GM18519 (cell line): ENCODE measurements at regions not wholly inside any gene's neighbourhood (a gene's known extent, or its start where the extent isn't known, plus 50 kb on each side); places are given as distances from the start of the nearest gene placed in this dataset.
"Not testable (repeated sequence)": the region's sequence is repeated elsewhere in the genome, so short reads cannot be mapped to it uniquely, and the experiment has no call there.

ENCODE experiments used
- ATAC-seq: cut with Tn5 transposase; IDR thresholded peaks from one replicate; pipeline ENCODE4 v1.9.1; 2021; ENCODE audit warnings: mild to moderate bottlenecking, moderate library complexity; ENCODE audit not compliant: unreplicated experiment, low FRiP score

- no peak for ATAC-seq
Observed at GRCh38 chr3:106114220-106114619, 245.4 kb upstream of the CBLB start.

DNA sequence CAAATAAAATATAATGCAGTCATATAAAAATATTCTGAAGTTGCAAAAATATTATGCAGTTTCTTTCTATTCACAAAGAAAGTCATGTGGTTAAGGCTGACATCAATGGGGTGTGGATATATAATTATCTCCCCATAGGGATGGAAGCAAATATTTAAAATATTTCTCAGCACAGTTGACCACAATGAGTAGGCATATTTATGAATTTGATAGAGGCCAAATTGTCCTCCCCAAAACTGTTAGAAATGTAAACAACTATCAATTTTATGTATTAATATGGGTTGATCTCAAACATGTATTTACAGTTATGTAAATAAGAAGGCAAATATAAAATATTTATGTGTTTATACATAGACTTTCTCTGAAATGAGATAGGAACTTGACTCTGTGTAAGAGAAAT, 246.0 kb upstream of the CBLB start:
- no peak for ATAC-seq

DNA sequence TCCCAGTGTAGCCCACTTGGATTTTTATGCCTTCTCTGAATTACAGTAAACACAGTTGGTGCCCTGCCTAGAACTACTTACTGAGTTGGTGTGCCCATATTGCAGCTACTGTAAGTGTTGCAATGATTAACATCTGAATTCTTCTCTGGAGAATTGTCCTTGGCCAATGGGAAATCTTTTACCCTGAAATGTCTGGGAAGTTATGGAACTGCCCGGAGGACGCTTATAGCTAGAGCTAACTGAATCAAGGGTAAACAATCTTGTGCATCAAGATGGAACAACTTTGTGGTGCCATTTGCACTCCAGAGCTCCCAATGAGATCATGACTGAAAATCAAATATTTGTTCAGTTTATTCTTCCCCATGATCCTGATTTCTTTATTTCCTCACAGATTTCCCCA, 246.7 kb upstream of the CBLB start:
- no peak for ATAC-seq

DNA sequence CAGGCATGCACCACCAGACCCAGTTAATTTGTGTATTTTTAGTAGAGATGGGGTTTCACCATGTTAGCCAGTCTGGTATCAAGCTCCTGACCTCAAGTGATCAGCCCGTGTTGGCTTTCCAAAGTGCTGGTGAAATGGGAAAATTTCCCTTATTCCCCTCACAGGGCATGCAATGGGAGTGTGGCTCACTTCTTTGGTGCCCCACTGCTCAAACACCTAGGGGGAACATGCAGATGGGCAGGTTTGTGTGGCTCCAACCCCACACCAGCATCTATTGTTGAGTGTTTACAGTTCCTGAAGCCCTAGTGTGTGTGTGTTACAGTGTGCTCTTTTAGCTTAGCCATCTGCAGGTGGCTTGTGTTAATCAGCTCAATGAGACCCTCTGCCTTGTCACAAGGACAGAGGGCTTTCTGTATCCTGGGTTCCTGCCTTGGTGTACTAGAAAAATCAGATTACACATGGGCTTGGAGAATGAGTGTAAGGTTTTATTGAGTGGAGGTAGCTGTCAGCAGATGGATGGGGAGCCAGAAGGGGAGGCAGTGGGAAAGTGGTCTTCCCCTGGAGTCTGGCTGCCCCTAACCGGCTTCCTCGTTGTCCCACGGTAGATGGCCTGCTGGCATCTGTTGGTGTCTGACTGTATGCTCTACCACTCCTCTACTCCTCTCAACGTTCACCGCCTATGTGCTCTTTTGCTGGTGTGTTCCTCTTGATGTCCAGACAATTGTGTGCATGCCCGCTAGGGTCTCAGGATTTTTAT, 248.1 kb upstream of the CBLB start:
- no peak for ATAC-seq

DNA sequence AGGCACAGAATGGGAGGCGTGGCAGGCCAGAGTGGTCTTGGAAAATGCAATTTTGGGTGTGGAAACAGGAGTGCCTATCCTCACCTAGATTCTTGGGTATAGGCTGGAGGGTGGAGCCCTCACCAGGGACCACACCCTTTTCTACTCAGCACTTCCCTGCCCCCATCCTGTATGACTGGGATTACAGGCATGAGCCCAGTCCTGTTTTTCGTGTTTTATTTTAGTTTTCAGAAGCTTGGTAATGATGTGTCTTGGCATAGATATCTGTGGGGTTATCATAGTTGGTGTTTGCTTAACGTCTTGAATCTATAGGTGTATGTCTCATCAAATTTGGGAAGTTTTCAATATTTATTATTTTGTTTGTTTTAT, 248.7 kb upstream of the CBLB start:
- ATAC-seq: no peak

DNA sequence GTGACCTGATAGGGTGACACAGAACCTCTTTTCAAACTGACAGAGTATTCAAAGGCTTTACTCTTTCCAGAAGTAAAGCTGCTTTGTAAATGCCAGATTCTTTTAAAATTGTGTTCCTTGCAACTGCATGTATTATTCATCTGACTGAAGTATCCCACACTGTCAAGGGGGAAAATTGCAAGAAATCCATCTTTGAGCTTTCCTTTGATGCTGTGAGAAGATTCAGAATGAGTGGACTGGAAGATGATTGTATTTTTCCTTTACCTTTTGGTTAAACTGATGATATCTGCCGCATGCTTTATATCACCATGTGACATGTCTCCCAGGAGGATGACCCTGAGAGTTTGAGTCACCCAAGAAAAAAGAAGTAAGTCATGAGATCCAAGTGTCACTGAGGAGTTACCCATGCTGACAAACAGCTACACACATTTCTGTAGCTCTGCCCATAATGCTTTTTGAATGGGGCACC, 250.8 kb upstream of the CBLB start:
- no peak for ATAC-seq

GRCh38 chr3:106120356-106120755, 251.5 kb upstream of the CBLB start:
- ATAC-seq: no peak

DNA sequence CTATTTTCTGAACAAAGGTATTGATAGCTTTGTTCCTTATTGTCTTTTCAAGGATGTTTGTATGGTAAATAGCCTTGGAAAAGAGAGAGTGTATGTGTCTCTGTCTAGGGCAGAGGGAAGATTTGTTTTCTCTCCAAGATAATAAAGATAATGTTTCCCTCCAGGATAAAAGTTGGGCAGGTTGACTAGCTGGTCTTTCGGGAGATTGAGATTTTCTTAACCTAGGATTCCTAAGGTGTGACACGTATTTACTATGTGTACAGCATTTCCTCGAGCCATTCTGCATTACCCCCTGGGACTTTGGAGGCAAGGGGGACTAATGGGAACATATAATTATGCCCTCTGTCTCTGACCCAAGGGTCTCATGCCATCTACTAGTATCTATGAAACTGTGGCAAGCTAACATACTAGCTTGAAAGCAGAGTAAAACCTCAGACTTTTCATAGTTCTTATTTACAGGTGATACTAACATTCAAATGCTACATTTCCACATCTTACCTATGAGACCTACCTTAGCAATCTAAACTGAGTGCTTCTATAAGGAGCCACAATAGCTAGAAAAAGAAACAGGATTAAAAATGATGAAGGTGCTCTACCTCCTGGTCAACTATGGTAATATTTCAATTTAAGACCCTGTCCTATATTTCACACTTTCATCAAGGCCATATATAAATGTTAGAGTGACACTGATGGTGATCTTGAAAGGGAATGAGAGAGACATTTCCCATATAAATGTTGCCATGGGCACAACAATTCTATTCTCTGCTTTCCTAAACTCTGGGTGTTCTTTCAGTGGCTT, 252.9 kb upstream of the CBLB start:
- no peak for ATAC-seq

GRCh38 chr3:106124818-106125217, 256.0 kb upstream of the CBLB start:
- ATAC-seq: no peak

DNA sequence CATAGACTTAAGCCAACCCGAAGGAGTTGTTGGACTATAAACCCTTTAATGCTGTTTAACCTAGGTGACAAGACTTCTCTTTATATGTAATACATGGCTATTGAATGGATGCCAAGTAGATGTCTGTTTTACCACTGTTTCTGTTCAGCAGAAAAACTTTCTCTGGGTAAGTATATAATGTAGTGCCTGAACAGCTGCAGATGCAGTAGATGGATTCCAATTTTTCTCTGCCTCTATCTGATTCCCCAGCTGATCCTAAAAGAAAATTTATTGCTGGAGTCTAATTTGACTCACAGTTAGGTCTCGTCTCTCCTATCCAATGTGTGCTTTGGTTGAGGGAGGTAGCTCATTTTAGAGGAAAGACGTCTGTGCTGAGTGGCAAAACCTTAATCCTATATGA, 256.5 kb upstream of the CBLB start:
- no peak for ATAC-seq

DNA sequence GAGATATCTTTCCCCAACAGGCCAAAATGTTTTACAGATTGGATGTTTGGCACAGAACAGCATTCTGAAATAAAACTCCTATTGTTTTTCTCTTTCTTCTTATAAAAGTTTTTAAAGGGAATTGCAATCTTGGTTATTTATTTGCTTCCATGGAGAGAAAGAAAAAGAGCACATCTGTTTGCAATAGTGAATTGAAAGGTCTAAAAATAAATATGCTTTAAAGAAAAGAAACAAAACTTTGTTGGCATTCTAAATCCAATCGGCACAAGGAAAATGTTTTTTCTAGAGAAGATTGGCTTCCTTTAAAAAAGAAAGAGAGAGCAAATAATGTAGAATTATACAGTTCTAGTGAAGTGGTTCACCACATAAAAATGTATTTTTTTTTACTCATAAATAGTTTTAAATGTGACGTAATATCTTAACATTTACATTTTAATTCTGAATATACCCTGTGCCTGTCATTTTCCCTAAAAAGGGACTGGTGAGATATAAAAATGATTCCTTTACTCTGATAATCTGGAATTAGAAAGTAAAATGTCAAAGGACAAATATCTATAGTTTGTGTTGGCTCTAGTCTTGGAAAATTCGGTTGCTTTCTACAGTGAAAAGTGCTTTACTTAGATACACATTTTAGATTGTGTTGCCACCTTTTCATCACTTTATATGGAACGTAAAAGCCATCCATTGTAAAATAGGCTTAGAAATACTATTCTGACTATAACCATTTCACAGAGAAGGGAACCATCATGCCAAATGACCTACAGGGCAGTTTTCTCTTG, 257.4 kb upstream of the CBLB start:
- no peak for ATAC-seq

GRCh38 chr3:106126846-106127235, 258.0 kb upstream of the CBLB start:
- ATAC-seq: no peak

DNA sequence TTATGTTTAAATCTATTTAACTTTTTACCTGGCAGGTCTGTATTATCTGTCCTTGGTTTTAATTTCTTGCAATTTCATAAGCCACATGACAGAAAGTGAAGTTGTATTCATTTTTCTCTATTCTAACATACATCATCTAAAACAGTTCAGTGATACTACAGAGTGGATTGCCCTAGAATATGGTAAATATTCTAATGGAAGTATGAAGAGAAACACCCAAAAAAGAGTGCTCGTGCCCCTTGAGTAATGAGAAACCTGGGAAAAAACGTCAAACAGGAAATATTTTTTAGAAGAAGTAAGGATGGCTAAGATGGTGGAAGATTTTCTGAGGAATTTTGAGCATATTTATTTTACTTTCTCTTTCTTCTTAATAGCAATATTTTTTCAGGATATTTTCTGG, 261.1 kb upstream of the CBLB start:
- no peak for ATAC-seq

DNA sequence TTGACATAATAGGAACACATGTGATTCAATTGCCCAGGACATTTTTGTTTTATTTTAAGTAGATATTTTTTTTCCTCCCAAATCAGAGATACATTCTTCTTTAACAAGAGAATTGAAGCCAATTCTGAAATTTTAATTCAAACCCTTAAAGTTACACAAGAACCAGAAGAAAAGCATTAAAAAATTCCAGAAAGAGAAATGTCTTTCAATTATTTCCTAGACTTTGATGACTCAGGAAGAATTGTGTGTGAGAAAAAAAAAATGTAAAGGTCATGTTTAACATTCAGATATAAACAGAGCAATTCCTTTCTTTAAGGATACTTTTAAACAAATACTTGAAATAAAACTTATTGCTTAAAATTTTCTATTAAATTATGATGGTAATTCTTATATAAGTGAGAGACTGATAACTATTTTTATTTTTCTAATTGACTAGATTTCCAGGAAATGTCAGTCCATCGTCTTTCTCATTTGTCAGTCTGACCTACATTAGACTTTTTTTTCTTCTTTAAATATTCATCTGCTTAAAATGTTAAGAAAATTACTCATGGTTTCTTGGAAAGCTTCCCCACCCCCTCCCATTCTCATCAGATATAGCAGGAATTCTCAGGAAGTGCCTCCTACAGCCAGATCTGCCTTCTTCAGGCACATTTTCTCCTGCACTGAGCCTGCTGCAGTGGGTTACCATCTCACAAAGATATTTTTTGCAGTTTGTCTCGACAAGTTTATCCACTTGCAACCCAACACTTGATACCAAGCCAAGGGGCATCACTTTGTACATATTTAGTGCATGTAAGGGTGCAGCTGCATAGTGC, 261.8 kb upstream of the CBLB start:
- no peak for ATAC-seq

DNA sequence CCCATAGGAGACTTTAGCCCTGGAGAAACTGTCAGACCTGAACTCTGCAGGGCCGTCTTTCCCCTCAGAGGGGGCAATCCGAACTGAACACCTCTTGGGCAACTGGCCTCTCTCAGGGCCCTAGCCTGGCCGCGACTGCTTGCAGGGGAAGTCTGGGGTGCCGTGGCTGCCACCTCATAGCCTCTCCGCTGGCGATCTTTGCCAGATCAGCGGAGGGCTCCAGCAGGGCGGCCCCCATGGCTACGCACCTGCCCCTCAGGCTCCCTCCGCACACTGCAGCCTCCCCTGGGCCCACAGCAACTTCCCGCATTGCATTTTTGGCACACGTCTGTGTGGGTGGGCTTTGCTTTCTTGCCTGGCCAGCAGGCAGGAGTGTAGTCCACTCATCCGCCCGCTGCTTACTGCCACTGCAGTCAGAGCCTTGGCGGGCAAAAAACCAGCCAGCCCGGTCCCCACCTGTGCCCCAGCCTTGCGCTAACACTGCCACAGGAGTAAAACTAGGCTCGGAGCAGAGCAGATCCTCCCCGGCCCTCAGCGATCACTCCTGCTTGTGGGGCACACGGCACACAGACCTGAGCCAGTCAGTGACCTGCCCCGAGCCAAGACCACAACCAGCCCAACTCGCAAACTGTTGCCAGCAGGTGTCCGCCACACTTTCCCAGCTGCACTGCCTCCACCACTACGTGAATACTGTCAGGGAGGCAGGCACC, 266.8 kb upstream of the CBLB start:
- ATAC-seq: no peak

DNA sequence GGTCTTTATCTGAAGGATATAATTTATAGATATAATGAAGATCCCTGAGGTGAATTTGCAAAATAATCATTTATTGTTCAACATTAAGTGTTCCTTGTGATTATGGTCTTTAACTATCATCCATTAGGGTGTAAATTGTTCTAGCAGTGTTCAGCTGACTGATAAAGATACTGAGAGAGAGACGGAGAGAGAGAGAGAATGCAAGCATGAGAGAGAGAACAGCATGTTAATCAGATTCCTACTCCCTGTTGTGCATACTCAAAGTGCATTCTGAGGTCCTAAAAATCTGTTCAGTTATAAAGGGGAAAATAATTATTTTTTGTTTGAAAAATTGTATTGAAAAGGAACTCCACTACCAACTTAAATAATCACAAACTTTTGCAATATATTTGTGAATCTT, 271.0 kb upstream of the CBLB start:
- no peak for ATAC-seq

DNA sequence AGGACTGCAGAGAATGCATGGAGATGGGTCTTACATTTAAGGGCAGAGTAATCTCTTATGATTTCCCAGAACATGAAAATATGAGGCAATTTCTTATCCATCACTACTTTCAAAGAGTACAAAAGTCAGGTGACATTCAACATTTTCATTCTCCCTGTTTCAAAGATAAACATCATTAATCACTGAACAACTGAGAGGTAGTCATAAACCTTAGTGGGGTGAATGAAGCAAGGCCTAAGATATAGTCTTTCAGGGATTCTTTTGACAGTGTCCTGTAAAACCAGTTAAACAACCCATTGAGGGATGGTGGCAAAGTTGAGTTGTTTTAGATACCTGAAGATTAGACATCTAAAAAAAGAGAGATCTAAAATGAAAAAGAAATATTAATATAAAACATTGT, 271.6 kb upstream of the CBLB start:
- ATAC-seq: no peak

- no peak for ATAC-seq
Observed at GRCh38 chr3:106144030-106144429, 275.2 kb upstream of the CBLB start.

GRCh38 chr3:106148440-106149082, 279.7 kb upstream of the CBLB start:
- ATAC-seq: not testable (repeated sequence)
